ENCODE measurements at regions not wholly inside any gene's neighbourhood (a gene's known extent, or its start where the extent isn't known, plus 50 kb on each side); places are given as distances from the start of the nearest gene placed in this dataset.

- Histone ChIP-seq H3K4me2 (replicated peaks; ENCODE audit: low read depth, low read length, poor library complexity, severe bottlenecking) (no peak overlapping the region), H3K4me3 (ENCODE audit: control extremely low read depth in 1 of 5, extremely low read depth in 1 of 5, insufficient read depth in 1 of 5, low read depth in 2 of 5, low read length in 4 of 5) (no peak overlapping the region), H3K27ac (ENCODE audit: low read length in 2 of 2) (no peak overlapping the region), H3K9ac (ENCODE audit: low read length) (no peak overlapping the region), H3K9me3 (ENCODE audit: control extremely low read depth in 1 of 3, control insufficient read depth in 2 of 3, insufficient read depth in 1 of 3, low read length in 2 of 3) (no peaks in the 10 kb centered on the region), H2AFZ (ENCODE audit: insufficient read depth, low read depth, low read length, poor library complexity, severe bottlenecking) (no peak overlapping the region), H3K79me2 (ENCODE audit: control insufficient read depth, insufficient read depth, low read length) (no peaks in the 10 kb centered on the region), H3K27me3 (replicated peaks in 1 of 4; ENCODE audit: control extremely low read depth in 1 of 4, control insufficient read depth in 3 of 4, insufficient read depth in 4 of 4, low read length in 3 of 4) (no peaks in the 10 kb centered on the region), H4K20me1 (ENCODE audit: control insufficient read depth, insufficient read depth, low read length, poor library complexity, severe bottlenecking) (no peaks in the 10 kb centered on the region), H3K36me3 (replicated peaks in 1 of 2; ENCODE audit: control extremely low read depth in 1 of 2, control insufficient read depth in 1 of 2, extremely low read depth in 1 of 2, insufficient read depth in 2 of 2, low read length in 1 of 2) (no peaks in the 10 kb centered on the region), H3K4me1 (ENCODE audit: control insufficient read depth in 2 of 2, insufficient read depth in 2 of 2, low read length in 2 of 2) (no peaks in the 10 kb centered on the region)
- ChIA-PET POLR2A (no interaction called here), CTCF (no interaction called here)
- no peak overlapping the region for H3K4me3 Mint-ChIP-seq
- H3K27ac Mint-ChIP-seq, result no peak overlapping the region
- DNase-seq (no peak), ATAC-seq (ENCODE audit: low read depth) (no peak)
- peaks cover 8% of the 10 kb centered on the region for H3K27me3 Mint-ChIP-seq
- no peaks in the 10 kb centered on the region for H3K9me3 Mint-ChIP-seq (ENCODE audit: insufficient read depth)
- intact Hi-C loops (cut with micrococcal nuclease), result no loop called here
- H3K4me1 Mint-ChIP-seq, result no peaks in the 10 kb centered on the region
- no peak for TF ChIP-seq EZH2 (IDR thresholded peaks at IDR 0.05; ENCODE audit: borderline replicate concordance, insufficient read depth, low read depth, low read length, poor library complexity, severe bottlenecking)
- TF ChIP-seq, protein P1, sequence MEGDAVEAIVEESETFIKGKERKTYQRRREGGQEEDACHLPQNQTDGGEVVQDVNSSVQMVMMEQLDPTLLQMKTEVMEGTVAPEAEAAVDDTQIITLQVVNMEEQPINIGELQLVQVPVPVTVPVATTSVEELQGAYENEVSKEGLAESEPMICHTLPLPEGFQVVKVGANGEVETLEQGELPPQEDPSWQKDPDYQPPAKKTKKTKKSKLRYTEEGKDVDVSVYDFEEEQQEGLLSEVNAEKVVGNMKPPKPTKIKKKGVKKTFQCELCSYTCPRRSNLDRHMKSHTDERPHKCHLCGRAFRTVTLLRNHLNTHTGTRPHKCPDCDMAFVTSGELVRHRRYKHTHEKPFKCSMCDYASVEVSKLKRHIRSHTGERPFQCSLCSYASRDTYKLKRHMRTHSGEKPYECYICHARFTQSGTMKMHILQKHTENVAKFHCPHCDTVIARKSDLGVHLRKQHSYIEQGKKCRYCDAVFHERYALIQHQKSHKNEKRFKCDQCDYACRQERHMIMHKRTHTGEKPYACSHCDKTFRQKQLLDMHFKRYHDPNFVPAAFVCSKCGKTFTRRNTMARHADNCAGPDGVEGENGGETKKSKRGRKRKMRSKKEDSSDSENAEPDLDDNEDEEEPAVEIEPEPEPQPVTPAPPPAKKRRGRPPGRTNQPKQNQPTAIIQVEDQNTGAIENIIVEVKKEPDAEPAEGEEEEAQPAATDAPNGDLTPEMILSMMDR (IDR thresholded peaks at IDR 0.05), result no peak
- no CpG with 5 or more reads among the region's 1 CpG for WGBS (ENCODE audit: insufficient coverage)
These were observed 487.6 kb downstream of the ARL4A start for GRCh38 chr7:13174991-13175390.

- intact Hi-C loops (cut with micrococcal nuclease), result loop anchor here (2.0 kb wide), 1 partner anchor 540 kb away; no protein-coding TSS in a partner anchor
- Histone ChIP-seq H3K79me2 (ENCODE audit: control insufficient read depth, insufficient read depth, low read length) (no peaks in the 10 kb centered on the region), H4K20me1 (ENCODE audit: control insufficient read depth, insufficient read depth, low read length, poor library complexity, severe bottlenecking) (no peaks in the 10 kb centered on the region), H2AFZ (ENCODE audit: insufficient read depth, low read depth, low read length, poor library complexity, severe bottlenecking) (no peak overlapping the region), H3K9me3 (ENCODE audit: control extremely low read depth in 1 of 3, control insufficient read depth in 2 of 3, insufficient read depth in 1 of 3, low read length in 2 of 3) (no peaks in the 10 kb centered on the region), H3K4me1 (ENCODE audit: control insufficient read depth in 2 of 2, insufficient read depth in 2 of 2, low read length in 2 of 2) (no peaks in the 10 kb centered on the region), H3K4me3 (ENCODE audit: control extremely low read depth in 1 of 5, extremely low read depth in 1 of 5, insufficient read depth in 1 of 5, low read depth in 2 of 5, low read length in 4 of 5) (no peak overlapping the region), H3K9ac (ENCODE audit: low read length) (no peak overlapping the region), H3K27me3 (replicated peaks in 1 of 4; ENCODE audit: control extremely low read depth in 1 of 4, control insufficient read depth in 3 of 4, insufficient read depth in 4 of 4, low read length in 3 of 4) (no peaks in the 10 kb centered on the region), H3K4me2 (replicated peaks; ENCODE audit: low read depth, low read length, poor library complexity, severe bottlenecking) (no peak overlapping the region), H3K36me3 (replicated peaks in 1 of 2; ENCODE audit: control extremely low read depth in 1 of 2, control insufficient read depth in 1 of 2, extremely low read depth in 1 of 2, insufficient read depth in 2 of 2, low read length in 1 of 2) (no peaks in the 10 kb centered on the region), H3K27ac (ENCODE audit: low read length in 2 of 2) (no peak overlapping the region)
- H3K4me3 Mint-ChIP-seq, result no peak overlapping the region
- TF ChIP-seq, protein P1 (IDR thresholded peaks at IDR 0.05), result no peak
- TF ChIP-seq EZH2 (IDR thresholded peaks at IDR 0.05; ENCODE audit: borderline replicate concordance, insufficient read depth, low read depth, low read length, poor library complexity, severe bottlenecking), result no peak
- no peaks in the 10 kb centered on the region for H3K9me3 Mint-ChIP-seq (ENCODE audit: insufficient read depth)
- H3K4me1 Mint-ChIP-seq, result no peaks in the 10 kb centered on the region
- POLR2A ChIA-PET, result no interaction called here
- ATAC-seq (ENCODE audit: low read depth) (no peak), DNase-seq (peak; percentile 9)
- WGBS (ENCODE audit: insufficient coverage), result 100% methylated on average over 1 of the region's 5 CpGs
- H3K27ac Mint-ChIP-seq, result no peak overlapping the region
- H3K27me3 Mint-ChIP-seq, result peaks cover 9% of the 10 kb centered on the region
- CTCF ChIA-PET, result no interaction called here
These were observed 491.7 kb downstream of the ARL4A start for GRCh38 chr7:13179011-13179582.
